GM18508 (cell line): ENCODE measurements at regions not wholly inside any gene's neighbourhood (a gene's known extent, or its start where the extent isn't known, plus 50 kb on each side); places are given as distances from the start of the nearest gene placed in this dataset.

Experiments
- ATAC-seq: cut with Tn5 transposase; IDR thresholded peaks from one replicate; pipeline ENCODE4 v1.9.1; 2021; ENCODE audit warnings: moderate number of reproducible peaks; ENCODE audit not compliant: insufficient read depth, unreplicated experiment

DNA sequence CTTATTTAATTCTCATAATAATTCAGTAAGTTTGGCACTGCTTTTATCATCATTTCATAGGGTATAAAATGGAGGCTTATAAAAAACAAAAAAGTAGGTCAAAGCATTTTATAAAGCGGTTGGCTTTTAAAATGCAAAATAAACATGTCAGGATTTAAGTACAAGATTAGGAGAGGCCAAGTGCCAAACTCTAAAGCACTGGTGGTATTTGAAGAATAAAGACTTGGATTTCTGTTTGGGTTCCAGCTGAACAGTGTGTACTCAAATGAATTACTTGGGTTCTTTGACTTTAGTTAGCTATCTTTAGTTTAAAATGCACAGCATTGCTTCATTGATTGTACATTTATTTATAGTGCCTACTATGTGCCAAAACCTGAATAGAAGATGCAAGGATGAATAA is 966.6 kb upstream of the SEL1L start:
- no peak for ATAC-seq

DNA sequence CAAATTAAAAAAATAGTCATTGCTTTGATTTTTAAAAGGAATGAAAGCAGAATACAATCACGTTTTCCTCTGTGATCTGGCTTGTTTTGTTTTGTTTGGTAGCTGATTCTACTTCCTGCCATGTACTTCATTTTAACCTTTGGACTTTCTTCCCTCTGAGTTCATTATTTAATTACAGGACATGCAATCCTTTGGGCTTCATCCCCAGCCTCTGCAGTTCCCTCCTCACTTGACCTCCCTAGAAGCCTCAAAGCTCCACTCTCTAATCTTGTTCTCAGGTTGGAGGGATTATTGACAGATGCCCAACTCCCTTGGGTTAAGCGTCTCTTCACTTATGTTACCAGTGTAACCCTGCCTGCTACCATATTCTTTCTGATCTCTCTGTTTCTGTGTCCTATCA is 967.9 kb upstream of the SEL1L start:
- no peak for ATAC-seq

DNA sequence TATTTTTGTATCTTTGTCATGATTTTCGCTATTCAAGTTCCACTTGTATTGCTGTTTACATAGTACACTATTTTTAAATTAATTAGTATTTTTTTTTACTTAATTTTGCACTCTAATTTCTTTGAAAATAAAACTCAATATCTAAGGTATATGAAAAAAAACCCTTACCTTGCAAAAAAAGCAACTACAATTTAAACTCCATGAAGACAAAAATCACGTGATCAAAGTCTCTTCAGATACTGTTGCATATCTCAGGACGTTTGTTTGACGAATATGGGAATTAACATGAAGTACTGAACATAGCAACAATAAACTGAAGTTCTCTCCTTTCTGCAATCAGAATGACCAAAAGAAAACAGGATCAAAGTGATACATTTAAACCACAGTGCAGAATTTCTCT is 968.4 kb upstream of the SEL1L start:
- no peak for ATAC-seq

DNA sequence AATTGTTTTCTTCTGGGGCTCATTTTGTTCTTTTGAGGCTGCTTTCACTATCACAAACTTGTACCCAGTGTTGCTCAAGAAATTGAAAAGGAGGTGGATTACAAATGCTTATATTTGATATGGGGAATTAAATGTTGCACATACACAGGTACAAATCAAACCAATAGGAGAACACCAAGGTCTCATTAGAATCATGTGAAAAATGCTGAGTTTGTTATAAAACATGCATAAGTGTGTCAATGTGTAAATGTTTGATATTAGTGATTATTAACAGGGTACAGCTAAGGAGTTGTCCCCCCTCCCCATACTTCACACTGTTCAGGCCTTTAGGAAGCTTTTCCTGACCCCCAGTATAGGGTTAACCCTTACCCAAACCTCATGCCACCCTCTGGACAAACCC is 971.2 kb upstream of the SEL1L start:
- no peak for ATAC-seq

DNA sequence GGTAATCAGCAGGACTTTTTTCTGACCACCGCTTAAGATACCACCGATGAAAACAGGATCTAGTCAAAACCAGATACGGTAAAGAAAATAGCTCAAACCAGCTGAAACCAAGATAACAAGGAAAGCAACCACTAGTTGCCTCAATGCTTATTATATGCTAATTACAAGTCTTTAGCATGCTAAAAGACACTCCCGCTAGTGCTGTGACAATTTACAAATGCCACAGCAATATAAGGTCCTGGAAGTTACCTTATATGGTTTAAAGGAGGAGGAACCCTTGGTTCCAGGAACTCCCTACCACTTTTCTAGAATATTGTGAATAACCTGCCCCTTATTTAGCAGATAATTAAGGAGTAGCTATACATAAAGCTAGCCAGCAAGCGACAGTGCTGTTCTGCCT is 976.4 kb upstream of the SEL1L start:
- ATAC-seq: no peak

DNA sequence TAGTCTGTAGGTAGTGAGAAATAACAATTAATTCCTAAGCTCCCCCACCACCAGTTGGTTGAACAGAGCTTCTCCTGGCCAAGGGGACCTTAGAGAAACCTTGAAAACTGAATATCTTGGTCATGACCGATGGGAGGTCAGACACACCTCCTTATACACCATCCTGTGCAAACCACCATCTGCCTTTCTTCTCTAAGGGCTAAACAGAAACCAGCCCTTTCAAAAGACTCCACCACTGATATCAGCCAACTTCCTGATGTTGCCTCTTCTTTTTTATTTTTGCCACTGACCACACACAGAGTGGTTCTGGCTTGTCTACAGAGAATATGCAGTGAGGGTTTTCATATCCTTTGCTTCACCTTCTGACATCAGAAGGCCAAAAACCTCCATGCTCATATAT is 977.7 kb upstream of the SEL1L start:
- ATAC-seq: no peak

DNA sequence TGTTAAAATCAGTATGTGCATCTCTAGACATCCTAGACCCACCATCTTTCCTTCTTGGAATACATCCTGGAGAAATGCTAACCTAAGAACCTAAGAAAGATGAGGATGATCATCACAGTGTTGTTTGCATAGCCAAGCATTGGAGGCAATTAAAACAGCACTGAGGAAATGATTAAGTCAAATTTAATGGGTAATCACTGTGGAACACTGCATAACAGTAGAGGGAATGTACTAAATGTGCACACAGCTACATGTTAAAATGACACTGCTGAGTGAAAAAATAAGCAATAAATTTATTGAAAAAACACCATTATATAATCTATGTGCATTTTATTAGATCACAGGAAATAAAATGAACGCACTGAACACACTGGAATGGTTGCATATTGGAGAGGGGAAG is 987.1 kb upstream of the SEL1L start:
- no peak for ATAC-seq

DNA sequence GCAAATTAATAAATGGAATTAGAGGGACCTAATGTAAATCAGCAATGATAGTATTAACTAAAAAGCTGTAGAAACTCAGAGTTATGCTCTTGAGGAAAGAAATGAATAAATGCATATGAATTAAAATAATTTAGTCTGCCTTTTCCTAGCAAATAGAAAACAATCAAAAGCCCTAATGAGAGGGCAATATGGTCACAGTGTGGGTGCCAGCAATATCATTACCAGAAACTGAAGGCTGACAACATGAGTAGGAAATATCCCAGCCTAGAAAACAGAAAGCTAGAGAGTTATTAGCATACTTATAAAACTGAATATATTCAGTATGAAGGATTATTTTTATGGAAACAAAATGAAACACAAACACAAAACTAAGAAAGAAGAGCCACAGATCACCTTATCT is 987.5 kb upstream of the SEL1L start:
- ATAC-seq: no peak

DNA sequence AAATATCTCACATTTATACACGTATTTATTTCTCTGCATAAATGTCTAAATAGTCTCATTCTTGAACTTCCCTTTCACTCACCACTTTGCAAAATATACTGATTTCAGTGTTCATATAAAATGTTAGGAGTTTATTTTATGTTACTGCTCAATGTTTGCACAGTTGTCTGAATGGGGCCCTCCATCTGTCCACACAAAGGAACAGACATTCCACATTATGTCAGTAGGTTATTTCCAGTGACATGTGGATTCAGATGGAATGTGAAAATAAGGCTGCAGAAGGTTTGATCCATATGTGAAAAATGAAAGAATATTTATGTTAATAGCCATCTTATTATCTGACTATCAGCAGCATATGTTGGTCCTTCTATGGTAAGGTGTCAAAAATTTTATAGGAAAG is 994.4 kb upstream of the SEL1L start:
- no peak for ATAC-seq

DNA sequence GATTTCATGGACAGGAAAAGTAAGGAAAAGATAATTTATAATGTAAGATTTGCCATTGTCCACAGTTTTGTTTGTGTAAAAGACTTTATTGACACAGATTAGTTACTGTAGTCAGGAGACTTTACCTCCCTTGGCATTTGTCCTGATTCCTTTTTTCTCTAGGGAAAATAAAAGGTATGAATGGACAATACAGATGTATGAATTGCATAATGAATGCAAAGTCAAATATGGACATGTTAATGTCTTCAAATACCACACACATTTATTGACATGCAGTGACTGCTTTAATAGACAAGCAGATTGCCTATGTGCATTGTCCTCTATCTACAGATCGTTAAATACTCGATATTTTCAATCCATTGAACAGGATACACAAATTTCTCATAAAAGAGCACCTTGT is 999.7 kb upstream of the SEL1L start:
- no peak for ATAC-seq

DNA sequence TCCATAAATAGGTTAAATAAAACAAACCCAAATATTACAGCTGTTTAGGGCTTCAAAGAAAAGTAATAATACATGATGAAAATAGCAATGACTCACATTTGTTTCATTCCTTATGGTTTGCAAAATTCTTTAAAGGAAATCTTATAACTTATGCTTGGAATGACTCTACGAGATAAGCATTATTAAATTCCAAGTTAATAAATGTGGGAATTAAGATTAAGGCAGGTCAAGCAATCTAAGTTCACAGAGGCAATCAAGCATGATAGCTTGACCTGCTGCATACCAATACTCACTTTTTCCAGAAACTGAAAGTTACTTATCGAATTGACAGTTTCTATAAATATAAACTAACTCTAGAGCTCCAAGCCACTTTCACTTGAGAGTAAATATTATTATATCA is 1002.9 kb upstream of the SEL1L start:
- ATAC-seq: no peak

DNA sequence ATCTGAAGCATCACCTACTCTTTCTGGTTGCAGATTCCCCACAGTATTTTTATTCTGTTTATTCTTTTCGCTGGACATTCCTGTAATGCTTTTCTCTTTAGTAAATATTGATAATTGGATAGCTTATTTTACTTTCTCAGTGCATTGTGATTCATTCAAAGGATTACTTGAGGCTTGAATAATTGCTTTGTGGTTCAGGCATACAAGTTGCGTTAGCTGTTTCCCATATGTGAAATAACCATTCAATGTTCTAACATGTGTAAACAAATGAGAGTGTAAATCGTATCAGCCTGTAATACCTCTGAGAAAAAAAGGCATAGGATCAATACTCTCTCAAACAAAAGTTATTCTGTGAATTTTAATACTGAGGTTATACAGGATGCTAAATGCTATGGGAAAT is 1004.2 kb upstream of the SEL1L start:
- no peak for ATAC-seq

DNA sequence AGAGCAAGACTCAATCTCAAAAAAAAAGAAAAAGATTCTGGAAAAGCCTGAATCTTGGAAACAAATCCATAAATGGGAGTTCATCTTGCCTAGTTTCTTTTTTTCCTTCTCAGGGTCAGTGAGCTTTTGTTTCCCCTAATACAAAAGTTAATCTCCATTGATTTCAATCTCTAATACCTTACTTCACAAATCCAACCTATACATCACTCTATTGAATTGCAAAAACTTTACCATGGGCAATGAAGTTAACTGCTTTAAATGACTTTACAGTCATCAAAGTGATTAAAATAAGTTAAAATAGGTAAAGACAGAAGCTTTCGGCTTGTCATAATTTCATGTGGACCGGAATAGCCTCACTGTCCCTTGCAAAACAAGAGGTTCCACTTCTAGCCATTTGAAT is 1012.7 kb upstream of the SEL1L start:
- no peak for ATAC-seq

DNA sequence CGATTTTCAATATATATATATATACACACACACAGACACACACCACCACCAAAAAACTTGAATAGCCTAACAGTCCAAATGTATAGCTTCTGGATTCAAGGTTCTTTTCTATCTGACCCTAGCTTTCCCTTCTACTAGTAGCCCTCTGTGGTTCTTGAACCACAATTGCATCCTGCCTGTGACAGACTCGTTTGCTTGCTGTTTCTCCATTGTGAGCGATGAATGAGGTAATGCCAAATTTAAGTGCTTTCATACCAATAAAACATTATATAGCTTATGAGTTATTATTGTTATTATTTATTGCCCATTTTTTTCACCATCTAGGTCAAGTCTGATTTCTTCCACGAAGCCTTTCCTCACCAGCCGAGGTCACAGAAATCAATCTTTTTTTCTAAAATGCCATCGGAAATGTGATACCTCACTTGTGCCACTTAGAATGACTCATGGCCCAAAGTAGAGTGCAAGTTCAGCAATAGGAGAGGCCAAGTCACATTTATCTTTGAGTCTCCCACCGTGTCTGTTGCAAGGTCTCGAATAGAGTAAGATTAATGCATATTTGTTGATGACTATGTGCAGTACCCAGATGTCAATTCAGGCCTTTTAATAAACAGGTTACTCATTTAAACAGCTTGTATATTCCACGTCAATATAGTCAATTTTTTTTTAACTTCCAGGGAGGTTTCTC is 1015.8 kb upstream of the SEL1L start:
- no peak for ATAC-seq

DNA sequence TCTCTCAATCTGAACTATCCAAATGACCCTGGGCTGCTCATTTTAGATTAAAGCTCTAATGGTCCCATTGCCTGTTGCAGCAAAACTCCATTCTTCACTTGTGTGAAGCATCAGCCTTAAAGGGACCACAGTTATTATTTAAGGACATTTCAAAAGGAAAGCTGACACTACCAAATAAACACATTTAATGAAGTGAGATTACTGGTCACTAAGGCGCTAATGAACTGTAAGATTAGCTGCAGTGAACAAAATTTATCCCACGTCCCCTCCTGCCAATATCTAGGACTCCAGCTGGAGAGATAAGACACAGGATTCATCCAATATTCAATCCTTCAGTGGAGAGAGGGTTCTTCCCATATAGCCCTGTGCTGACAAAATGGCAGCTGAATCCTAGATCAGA is 1029.2 kb upstream of the SEL1L start:
- no peak for ATAC-seq

DNA sequence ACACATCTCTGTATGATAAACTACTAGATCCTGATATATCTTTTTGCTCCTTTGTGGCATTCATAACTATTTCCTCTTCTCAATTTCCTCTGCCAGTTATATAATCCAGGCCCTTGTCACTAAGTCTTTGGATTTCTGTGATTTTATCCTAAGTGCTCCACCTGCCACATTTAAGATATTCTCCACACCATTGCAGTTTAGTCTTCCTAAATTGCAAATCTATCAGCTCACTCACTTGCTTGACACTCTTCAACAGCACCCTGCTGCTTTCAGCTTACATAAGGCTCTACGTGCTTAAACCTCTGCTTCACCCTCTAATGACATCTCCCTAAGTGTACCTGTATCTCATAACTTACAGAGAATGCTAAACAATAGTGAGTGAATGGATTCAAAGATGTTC is 1032.2 kb upstream of the SEL1L start:
- ATAC-seq: no peak

DNA sequence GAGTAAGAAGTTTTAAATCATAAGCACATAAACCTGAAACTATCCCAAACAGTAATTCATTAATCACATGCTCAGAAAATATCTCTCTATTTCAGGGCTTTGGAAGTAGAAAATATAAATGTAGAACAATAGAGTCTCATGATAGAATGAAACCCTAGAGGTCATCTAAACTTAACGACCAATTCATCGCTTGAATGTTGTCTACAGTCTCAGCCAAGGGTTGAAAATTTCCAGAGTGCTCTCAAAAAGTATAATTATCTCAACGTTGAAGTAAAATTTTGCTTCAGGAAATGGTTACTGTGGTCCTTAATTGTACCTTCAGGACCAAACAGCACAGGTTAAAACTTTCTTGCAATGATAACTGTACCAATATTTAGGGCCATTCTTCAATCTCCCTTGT is 1053.6 kb upstream of the SEL1L start:
- no peak for ATAC-seq

DNA sequence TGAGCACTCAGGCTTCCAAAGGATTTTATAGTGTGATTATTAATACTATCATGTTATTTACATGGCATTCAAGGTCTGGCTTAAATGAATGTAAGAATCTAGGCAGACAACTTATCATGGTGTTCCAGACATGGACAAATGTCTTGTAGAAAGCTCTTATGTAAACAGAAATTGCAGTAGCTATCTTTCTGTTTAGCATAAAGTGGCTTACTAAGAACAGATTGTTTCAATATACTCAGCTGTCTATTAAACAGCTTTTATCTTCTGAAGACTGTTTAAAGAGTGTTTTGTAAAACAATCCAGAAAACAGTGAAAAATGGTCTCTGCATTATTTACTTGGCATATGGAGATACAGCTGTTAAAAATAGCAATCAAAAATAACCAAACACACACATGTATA is 1061.8 kb upstream of the SEL1L start:
- ATAC-seq: no peak

DNA sequence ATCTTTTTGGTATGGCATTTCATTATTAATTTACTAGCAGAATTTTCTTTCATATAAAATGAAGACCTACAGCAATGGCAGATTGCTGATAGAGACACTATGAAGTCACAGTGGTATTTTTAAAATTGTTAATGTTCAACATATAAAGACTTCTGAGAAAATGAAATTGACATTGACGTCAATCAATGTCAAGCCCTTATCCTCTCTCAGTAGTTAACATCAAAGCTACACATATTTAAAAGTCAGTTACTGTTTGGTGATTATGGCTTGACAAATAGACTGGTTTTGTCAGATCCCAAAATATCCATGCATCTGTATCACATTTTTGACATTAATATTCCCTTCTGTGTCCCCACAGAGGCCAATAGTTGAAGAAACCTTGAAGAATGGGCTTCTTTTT is 1069.1 kb upstream of the SEL1L start:
- ATAC-seq: no peak

DNA sequence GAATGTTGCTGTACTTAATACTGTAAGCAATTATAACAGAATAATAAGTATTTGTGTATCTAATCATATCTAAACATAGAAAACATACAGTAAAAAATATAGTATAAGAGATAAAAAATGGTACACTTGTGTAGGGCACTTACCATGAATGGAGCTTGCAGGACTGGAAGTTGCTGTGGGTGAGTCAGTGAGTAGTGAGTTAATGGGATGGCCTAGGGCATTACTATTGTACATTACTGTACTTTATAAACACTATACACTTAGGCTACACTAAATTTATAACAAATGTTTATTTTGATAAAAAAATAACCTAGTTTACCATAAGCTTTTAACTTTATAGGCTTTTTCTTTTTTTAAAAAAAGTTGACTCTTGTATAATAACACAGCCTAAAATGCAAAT is 1071.2 kb upstream of the SEL1L start:
- ATAC-seq: no peak

DNA sequence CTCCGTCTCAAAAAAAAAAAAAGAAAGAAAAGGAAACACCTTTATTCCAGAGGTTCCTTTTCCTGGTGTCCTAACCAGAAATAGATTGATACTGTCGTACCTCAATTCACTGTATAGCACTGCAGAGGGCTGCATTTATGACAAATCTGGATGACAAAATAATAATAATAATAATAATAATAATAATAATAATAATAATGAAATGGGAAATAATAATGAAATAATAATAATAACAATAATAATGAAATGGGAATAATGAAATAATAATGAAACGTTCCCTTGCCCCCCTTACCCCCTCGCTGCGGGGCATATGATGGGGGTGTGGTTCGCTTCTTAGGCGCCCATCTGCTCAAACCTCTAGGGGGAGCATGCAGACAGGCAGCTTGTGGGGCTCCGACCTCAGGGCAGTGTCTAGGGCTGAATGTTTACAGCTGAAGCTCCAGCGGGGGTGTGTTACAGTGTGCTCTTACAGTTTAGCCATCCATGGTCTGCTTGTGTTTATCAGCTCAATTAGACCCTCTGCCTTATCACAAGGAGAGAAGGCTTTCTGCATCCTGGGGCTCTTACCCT is 1088.3 kb upstream of the SEL1L start:
- ATAC-seq: no peak

DNA sequence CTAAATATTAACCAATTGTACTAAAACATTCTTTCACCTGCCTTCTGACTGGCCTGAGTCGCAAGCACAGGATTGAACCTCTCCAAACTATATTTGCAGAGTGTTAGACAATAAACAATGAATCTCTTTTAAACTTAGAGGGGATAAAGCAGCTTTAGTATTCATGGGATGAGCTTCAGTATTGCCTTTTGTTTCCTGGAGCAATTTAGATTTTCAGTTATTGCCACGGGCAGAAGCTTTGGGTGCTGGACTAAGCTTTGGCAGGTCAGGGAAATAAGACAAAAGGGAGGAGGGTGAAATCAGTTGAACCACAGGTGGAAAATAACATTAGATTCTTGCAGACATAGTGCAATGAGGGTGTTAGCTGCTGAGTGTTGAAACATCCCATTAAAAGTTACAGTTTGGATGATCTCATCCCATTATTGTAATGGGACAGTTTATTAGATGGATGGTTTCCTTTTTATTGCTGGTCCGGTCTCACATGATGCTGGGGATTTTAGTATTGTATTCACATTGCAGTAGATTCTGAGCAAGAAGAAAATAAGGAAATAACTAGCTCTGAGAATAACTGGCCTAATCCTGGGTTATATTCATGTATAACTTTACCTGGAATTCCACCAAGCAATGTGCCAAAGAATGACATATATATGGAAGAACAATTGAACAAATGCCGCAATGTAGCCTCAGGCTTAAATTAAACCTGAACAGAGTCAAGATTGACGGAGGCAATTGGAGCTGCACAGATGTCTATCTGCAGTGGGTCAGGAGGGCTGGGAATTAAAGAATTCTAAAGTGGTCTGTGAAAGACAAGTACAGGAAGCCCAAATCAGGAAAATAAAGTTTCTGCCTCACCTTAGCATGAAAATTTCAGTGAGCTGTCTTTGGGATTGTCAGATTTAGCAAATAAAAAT is 1092.8 kb upstream of the SEL1L start:
- no peak for ATAC-seq
